ENCODE measurements at regions not wholly inside any gene's neighbourhood (a gene's known extent, or its start where the extent isn't known, plus 50 kb on each side); places are given as distances from the start of the nearest gene placed in this dataset.

DNA sequence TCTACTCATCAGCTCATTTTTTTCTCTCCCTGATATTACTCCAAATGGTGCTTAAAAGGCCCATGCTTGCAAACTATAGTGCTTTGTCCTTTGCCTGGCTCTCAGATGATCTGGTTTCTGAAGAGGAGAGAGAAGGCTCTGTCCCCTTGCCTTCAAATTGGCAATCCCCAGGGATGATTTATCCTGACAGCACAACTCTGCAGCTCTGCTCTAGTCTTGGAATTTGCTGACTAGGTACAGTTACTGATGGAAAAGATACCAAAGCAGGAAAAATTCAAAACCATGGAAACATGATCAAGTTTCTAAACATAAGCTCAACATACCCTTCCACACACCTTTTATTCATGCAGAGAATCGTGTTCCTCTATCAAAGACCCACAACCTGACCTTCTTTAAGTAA lies 106.7 kb upstream of the CADPS start:
- TF ChIP-seq, protein P1, sequence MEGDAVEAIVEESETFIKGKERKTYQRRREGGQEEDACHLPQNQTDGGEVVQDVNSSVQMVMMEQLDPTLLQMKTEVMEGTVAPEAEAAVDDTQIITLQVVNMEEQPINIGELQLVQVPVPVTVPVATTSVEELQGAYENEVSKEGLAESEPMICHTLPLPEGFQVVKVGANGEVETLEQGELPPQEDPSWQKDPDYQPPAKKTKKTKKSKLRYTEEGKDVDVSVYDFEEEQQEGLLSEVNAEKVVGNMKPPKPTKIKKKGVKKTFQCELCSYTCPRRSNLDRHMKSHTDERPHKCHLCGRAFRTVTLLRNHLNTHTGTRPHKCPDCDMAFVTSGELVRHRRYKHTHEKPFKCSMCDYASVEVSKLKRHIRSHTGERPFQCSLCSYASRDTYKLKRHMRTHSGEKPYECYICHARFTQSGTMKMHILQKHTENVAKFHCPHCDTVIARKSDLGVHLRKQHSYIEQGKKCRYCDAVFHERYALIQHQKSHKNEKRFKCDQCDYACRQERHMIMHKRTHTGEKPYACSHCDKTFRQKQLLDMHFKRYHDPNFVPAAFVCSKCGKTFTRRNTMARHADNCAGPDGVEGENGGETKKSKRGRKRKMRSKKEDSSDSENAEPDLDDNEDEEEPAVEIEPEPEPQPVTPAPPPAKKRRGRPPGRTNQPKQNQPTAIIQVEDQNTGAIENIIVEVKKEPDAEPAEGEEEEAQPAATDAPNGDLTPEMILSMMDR (conservative IDR thresholded peaks at IDR 0.05; ENCODE audit: low read depth, low read length) = no peak
- TF ChIP-seq EZH2 (IDR thresholded peaks at IDR 0.05; ENCODE audit: low read length, unreplicated experiment) = no peak

Measured in PC-3 (cell line).